Activated T-cell treated with anti-CD3 and anti-CD28 coated beads, Interleukin-2, amount 50 U/mL, for 48 hours (primary cell): ENCODE measurements at regions not wholly inside any gene's neighbourhood (a gene's known extent, or its start where the extent isn't known, plus 50 kb on each side); places are given as distances from the start of the nearest gene placed in this dataset.
"Not testable (repeated sequence)": the region's sequence is repeated elsewhere in the genome, so short reads cannot be mapped to it uniquely, and the experiment has no call there.

Source experiments
- DNase-seq, 2 experiments: peaks; one replicate each; pipeline ENCODE4 v3.0.0-alpha.2; 2020

DNA sequence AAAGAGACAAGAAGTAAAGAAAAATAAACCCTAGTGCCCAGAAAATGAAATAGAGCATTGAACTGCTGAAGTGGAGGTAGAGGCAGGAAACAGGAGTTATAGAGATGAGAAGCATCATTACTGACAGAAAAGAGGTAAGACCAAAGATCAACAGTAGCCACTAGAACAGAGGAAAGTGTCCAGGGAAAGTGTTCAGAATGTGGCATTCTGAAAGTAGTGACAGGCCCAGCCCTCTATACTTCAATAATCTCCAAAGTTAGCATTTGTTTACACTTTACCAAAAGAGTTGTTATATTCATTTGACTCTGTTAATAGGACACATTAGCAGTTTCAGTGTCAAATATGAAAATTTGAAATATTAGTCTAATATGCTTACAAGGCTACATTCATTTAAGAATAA, 727.1 kb upstream of the NECTIN3 start:
- DNase-seq = no peak

GRCh38 chr3:110344897-110345767, 726.5 kb upstream of the NECTIN3 start:
- no peak for DNase-seq

GRCh38 chr3:110349295-110349694, 722.3 kb upstream of the NECTIN3 start:
- DNase-seq = no peak

GRCh38 chr3:110352841-110353604, 718.6 kb upstream of the NECTIN3 start:
- no peak for DNase-seq

DNA sequence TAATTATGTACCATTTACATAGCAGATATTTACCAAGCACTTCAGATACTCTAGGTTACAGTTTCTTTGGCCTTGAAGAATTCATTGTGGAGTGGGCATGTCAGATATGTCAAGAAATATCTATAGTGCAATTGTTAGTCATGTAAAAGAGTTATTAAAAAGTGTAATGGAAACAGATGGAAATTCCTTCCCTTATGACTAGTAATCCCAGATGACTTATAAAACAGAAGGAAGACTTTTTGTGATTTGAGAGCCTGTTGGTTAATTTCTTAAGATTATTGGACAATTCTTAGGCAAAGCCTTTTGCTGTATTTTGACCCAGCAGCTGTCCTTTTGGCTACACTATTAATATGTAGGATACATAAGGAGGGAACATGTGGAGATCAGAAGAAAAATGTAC, 708.9 kb upstream of the NECTIN3 start:
- DNase-seq = no peak

DNA sequence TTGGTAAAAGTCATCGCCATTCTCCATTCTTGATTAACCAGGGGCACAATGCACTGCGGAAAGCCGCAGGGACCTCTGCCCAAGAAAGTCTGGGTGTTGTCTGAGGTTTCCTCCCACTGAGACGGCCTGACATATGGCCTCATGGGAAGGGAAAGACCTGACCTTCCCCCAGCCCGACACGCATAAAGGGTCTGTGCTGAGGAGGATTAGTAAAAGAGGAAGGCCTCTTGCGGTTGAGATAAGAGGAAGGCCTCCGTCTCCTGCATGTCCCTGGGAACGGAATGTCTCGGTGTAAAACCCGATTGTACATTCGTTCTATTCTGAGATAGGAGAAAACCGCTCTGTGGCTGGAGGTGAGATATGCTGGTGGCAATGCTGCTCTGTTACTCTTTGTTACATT, 704.3 kb upstream of the NECTIN3 start:
- DNase-seq = not testable (repeated sequence)

DNA sequence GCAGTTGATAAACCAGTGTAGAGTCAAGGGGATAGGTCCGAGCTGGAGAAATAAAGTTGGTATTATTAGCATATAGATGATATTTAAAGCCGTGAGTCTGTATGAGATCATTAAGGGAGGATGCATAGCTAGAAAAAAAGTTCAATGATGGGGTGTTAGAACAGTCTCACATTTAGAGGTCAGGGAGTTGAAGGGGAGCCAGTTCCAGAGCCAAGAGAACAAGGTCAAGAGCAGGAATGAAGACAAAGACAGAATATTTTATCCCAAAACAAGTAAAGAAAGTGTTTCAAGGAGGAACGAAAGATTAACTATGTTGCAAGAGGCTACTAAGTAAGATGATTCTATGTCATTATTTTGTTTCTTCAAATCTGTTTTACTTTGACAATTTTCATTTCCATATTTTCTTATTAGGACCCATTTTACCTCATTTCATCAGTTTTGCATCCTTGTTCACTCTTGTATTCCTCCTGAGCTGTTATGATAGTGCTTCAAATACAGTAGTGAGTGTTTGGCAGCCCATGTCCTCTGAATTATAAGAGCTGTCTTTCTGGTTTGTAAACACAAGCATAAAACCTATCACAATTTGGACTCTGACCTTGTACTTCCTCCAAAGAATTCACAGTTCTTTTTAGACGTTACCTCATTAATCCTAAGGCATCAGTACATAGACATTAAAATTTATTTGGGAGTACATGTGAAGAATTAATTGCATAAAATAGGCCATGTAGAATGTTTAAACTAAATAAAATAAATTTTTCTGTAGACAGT, 695.7 kb upstream of the NECTIN3 start:
- DNase-seq = no peak

- no peak for DNase-seq
These were observed 693.1 kb upstream of the NECTIN3 start for GRCh38 chr3:110378481-110378880.

DNA sequence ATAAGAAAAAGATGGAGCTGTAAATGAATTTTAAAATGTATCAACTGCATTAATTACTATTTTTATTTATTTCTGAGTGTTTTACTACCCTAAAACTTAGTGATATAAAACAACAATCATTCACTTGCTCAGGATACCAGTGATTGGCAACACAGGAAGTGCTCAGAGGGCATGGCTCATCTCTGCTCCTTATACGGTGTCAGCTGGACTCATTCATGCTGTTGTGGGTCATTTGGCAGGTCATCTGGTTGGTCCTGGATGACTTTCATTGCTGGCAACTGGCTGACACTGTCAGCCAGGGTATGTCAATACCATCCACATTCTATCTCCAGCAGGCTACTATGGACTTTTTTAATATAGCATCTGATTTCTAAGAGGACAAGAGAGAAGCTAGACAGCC, 689.6 kb upstream of the NECTIN3 start:
- no peak for DNase-seq

DNA sequence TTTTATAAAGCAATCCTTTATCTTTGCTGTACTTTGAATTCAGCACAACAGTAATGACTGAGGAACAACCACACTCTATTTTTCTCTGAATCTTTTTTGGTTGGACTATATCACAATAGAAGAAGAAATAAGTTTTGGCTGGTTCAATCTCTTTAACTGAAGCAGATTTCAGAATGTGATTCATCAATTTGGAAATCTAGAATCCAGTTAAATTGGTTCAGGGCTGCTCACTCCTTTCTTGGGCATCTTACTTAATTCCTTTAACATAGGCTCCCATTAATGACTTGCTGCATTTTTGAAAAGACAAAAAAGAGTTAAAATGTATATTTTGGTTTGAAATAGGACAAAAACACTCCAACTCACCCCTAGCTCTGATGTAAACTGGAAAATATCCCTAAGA, 688.3 kb upstream of the NECTIN3 start:
- DNase-seq = no peak

DNA sequence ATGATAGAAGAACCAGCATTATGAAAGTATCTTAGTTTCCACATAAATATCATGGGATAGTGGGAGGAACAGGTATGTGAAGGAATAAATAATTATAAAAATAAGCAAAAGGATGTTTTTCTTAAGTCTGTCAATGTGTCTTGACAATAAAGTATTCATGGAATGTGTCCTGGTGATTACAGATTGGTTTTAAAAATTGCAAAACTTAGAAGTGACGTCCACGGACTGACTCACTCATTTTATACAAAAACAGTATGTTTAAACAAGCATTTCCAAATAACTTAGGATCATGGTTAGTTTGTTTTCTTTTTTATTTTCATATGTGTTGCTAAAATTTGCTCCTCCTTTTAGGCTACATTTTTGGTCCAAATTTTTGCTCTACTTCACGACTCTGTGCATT, 687.0 kb upstream of the NECTIN3 start:
- DNase-seq = no peak

DNA sequence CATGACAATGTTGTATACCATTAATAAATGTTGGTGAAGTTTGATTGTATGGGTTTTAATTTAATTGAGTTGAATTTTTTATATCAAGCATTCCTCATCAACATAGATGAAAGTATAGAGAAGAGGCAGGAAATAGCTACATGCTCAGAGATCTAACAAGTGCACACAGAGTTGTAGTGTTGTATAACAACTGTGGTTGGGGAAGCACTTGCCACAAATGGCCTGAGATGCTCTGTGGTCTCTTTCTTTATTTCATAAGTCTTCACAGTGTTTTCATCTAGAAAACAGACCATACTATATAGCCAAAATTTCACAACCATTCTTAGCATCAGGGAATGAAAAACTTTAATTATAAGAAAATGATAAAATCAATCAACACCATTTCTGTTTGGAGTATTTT, 682.6 kb upstream of the NECTIN3 start:
- DNase-seq = no peak

DNA sequence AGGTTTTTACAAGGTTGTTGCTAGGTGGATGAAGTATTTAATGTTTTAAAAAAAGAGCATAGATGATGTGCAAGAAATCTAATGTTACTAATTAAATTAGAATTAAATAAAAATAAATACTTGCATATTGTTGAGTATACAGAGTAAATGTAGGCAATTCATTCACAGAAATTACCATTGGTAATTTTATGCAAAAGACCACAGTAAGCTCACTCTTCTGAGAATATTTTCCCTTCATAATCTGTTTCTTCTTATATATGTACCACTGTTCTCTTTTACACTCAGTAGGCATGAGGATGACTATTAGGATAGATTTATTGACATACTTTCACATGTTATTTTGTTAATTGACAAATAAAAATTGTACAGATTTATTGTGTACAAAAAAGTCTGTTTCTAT, 681.2 kb upstream of the NECTIN3 start:
- no peak for DNase-seq

GRCh38 chr3:110391042-110391441, 680.6 kb upstream of the NECTIN3 start:
- DNase-seq = no peak

GRCh38 chr3:110391640-110392395, 679.8 kb upstream of the NECTIN3 start:
- DNase-seq = no peak

DNA sequence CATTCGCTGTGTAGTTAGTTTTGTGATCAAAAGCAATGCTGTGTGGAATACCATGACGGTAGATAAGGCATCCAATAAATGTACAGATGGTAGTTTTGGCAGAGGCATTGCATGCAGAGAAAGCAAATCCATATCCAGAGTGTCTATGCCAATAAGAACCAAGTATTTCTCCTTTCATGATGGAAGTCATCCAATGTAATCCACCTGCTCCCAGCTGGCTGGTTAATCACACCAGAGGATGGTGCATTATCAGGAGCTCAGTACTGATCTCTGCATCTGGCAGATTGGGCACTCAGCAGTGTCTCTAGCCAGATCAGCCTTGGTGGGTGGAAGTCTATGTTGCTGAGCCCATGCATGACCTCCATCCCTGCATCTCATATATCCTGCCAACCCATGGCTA, 677.7 kb upstream of the NECTIN3 start:
- DNase-seq = no peak

DNA sequence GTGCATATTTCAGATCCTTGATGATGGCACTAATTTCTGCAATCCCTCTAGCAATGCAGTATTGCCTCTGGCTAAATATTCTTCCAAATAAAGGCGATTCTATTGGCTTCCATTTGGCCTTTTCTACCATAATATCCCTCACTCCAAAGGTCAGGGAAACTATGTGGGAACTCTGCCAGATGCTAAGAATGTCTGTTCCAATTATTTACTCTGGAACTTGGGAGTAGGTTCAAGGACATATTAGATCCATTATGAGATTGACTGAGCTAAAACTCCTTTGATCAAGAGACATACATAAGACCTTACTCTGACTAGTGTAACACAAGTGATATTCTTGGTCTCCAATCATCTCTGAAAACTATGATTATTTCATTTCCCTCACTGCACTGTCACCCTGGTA, 674.5 kb upstream of the NECTIN3 start:
- no peak for DNase-seq

GRCh38 chr3:110400315-110400714, 671.3 kb upstream of the NECTIN3 start:
- no peak for DNase-seq

- DNase-seq = no peak
These were observed 665.6 kb upstream of the NECTIN3 start for GRCh38 chr3:110405830-110406585.

GRCh38 chr3:110413266-110413665, 658.4 kb upstream of the NECTIN3 start:
- DNase-seq = no peak

DNA sequence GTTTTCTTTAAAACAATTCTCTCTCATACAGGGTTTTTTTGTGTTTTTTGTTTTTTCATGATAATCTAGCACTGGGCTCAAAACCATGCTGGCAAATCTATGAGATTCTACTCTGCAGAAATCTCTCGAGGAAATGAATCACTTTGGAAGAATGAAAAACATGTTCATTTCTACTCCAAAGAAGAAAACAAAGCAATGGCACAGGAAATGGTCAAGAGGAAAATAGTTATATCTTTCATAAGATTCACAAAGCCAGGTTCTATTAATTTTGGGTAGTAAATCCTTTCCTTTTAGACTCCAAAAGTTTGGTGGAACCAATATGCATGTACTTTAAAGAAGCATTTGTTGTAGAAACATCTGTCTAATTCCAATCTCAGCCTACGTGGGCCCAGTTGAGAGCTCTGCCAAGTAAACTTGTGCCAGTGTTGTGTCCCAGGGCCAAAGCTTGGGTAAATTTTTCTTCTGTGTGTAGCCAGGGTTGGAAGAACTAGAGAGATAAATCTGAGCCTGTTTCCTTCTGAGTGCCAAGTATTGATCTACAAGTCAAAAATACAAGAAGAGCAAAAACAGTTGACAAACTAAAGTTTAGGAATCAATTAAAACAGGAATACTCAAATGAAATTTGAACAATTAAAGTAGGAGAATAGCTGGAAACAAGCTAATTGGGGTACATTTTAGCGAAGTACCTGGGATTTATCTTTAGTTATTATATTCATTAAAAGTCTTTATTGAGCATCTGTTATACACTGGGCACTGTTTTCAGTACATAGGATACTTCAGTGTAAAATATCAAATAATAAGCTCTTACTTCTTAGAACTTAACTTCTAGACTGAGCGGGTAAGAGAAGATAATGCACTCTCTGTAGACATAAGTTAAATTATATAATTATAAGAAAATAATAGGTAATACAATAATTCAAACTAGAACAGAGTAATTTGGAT, 657.5 kb upstream of the NECTIN3 start:
- DNase-seq = no peak
